OCI-LY3 (cell line): ENCODE measurements at regions not wholly inside any gene's neighbourhood (a gene's known extent, or its start where the extent isn't known, plus 50 kb on each side); places are given as distances from the start of the nearest gene placed in this dataset.

ENCODE experiments used
- H2AFZ ChIP-seq: fragments of 200-600, 300-600 bp; shearing (Covaris generic); 2 replicates; pipeline ENCODE4 v1.6.0; 2014; ENCODE audit warnings: antibody characterized with exemption, low read depth, low read length
- H3K27ac ChIP-seq: fragments of 200-600, 300-600 bp; sonication (generic); 2 replicates; pipeline ENCODE4 v1.5.1; 2014; ENCODE audit warnings: mild to moderate bottlenecking, low read length, moderate library complexity, mixed read lengths
- H3K27me3 ChIP-seq: fragments of 200-600, 300-600 bp; sonication (generic); 2 replicates; pipeline ENCODE4 v1.6.1; 2014; ENCODE audit warnings: low read depth, low read length, mixed read lengths
- H3K36me3 ChIP-seq: fragments of 200-600, 300-600 bp; sonication (generic); replicated peaks from 2 replicates; pipeline ENCODE3; 2014; ENCODE audit warnings: low read depth, low read length, mixed read lengths
- H3K4me1 ChIP-seq: fragments of 300-600, 200-600 bp; sonication (generic); 2 replicates; pipeline ENCODE4 v1.6.1; 2014; ENCODE audit warnings: low read length, mixed read lengths
- H3K4me2 ChIP-seq: fragments of 200-600, 300-600 bp; sonication (generic); 2 replicates; pipeline ENCODE4 v1.6.1; 2014; ENCODE audit warnings: low read length, mixed read lengths
- H3K4me3 ChIP-seq: fragments of 300-600, 200-600 bp; sonication (generic); 2 replicates; pipeline ENCODE4 v1.5.1; 2014; ENCODE audit warnings: antibody characterized with exemption, mild to moderate bottlenecking, low read length, moderate library complexity
- H3K79me2 ChIP-seq: fragments of 300-600, 200-600 bp; shearing (Covaris generic); 2 replicates; pipeline ENCODE4 v1.6.1; 2014; ENCODE audit warnings: mild to moderate bottlenecking, low read length, mixed read lengths
- H3K9ac ChIP-seq: fragments of 300-600, 200-600 bp; shearing (Covaris generic); 2 replicates; pipeline ENCODE4 v1.6.0; 2014; ENCODE audit warnings: mild to moderate bottlenecking, low read length, moderate library complexity
- H3K9me3 ChIP-seq: fragments of 200-600, 300-600 bp; shearing (Covaris generic); 2 replicates; pipeline ENCODE4 v1.6.1; 2014; ENCODE audit warnings: low read length, mixed read lengths; ENCODE audit not compliant: insufficient read depth
- H4K20me1 ChIP-seq: fragments of 200-600, 300-600 bp; sonication (generic); 2 replicates; pipeline ENCODE4 v1.6.1; 2016; ENCODE audit warnings: low read length, mixed read lengths; ENCODE audit not compliant: insufficient read depth
- EZH2phosphoT487 ChIP-seq: fragments of 200-600 bp; shearing (Covaris generic); IDR thresholded peaks from 2 replicates; pipeline ENCODE4 v1.6.1; 2018; ENCODE audit warnings: antibody characterized with exemption, mixed run types, low read depth
- TF ChIP-seq, protein P1 (sequence below): fragments of 200-600, 300-600 bp; sonication (generic); IDR thresholded peaks from 2 replicates; pipeline ENCODE4 v1.5.1; 2014; ENCODE audit warnings: antibody characterized with exemption, low read length, low read depth

DNA sequence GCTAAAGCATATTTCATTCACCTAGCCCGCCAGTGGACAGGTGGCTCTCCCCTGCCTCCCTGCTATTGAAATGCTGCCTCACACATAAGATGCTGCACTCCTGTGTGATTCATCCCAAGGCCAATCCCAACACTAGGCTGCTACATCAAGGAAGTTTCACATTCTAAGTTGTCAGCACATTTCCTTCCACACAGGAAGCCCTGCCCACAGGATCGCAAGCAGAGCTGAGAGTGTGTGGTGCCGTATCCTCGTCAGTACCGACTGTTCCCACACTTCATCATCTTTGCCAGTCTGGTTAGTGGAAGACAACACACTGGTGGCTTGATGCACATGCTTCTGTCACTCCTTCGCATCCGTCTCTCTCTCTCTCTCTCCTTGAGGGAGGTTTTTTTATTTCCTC, 194.3 kb upstream of the PPP2R2D start:
- Histone ChIP-seq H3K9me3 (no peaks in the 10 kb centered on the region), H3K4me3 (no peak overlapping the region), H3K27ac (no peak overlapping the region), H3K4me1 (no peaks in the 10 kb centered on the region), H3K27me3 (no peaks in the 10 kb centered on the region), H3K36me3 (no peaks in the 10 kb centered on the region), H2AFZ (no peak overlapping the region), H4K20me1 (no peaks in the 10 kb centered on the region), H3K79me2 (no peaks in the 10 kb centered on the region), H3K4me2 (no peak overlapping the region), H3K9ac (no peak overlapping the region)
- no peak for TF ChIP-seq EZH2phosphoT487
- TF ChIP-seq, protein P1, sequence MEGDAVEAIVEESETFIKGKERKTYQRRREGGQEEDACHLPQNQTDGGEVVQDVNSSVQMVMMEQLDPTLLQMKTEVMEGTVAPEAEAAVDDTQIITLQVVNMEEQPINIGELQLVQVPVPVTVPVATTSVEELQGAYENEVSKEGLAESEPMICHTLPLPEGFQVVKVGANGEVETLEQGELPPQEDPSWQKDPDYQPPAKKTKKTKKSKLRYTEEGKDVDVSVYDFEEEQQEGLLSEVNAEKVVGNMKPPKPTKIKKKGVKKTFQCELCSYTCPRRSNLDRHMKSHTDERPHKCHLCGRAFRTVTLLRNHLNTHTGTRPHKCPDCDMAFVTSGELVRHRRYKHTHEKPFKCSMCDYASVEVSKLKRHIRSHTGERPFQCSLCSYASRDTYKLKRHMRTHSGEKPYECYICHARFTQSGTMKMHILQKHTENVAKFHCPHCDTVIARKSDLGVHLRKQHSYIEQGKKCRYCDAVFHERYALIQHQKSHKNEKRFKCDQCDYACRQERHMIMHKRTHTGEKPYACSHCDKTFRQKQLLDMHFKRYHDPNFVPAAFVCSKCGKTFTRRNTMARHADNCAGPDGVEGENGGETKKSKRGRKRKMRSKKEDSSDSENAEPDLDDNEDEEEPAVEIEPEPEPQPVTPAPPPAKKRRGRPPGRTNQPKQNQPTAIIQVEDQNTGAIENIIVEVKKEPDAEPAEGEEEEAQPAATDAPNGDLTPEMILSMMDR, result no peak

DNA sequence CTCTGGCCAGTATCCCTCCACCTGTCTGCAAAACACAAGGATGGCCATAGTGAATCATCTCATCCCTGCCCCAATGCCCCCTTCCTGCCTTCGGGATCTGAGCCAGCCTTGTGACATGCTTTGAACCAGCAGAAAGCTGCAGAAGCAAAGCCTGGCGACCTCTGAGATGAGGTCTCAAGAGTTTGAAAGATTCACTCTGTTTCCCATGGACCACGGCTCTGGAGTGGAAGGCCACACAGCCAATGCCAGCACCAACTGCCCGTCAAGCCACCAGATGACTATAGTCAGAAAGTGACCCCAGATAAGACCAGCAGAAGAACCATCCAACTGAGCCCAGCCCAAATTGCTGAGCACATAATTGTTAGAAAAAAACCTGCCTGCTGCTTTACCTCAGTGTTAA, 193.9 kb upstream of the PPP2R2D start:
- Histone ChIP-seq H3K79me2 (no peaks in the 10 kb centered on the region), H3K36me3 (no peaks in the 10 kb centered on the region), H3K4me3 (no peak overlapping the region), H2AFZ (no peak overlapping the region), H3K4me1 (no peaks in the 10 kb centered on the region), H3K9me3 (no peaks in the 10 kb centered on the region), H3K27ac (no peak overlapping the region), H3K27me3 (no peaks in the 10 kb centered on the region), H4K20me1 (no peaks in the 10 kb centered on the region), H3K4me2 (no peak overlapping the region), H3K9ac (no peak overlapping the region)
- TF ChIP-seq, protein P1, result no peak
- TF ChIP-seq EZH2phosphoT487, result no peak

DNA sequence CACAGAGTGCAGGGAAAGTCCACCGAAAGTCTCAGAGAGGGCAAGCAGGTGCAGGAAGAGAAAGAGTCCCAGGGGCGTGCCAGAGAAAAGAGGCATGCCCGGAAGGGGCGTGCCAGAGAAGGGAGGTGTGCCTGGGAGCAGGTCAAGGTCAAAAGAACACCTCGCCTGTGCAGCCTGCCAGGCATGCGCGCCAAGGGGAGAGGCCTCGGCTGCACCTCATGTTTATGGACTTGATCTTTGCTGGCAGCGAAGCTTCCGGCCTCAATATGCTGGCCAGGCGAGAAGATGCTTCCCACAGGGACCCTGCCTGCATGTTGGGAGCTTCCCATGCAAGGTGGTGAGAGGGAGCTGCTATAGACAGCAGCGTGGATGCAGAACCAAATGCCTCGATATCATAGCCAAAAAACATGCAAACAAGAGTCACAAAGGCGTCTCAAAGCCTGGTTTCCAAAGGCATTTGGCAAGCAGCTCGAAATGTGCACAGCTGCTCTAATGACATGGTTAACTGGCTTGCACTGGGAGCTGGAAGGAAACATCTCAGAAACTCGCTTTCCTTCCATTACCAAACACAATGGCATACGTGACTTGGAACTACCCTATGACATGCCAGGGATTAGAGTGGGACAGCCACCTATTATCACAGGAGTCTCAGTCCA, 192.5 kb upstream of the PPP2R2D start:
- H3K79me2 ChIP-seq, result no peaks in the 10 kb centered on the region
- H3K36me3 ChIP-seq, result no peaks in the 10 kb centered on the region
- H3K4me3 ChIP-seq, result no peak overlapping the region
- no peaks in the 10 kb centered on the region for H3K4me1 ChIP-seq
- no peak overlapping the region for H3K27ac ChIP-seq
- H3K9ac ChIP-seq, result no peak overlapping the region
- H3K9me3 ChIP-seq, result no peaks in the 10 kb centered on the region
- no peak for TF ChIP-seq EZH2phosphoT487
- TF ChIP-seq, protein P1, result no peak
- H3K27me3 ChIP-seq, result no peaks in the 10 kb centered on the region
- H3K4me2 ChIP-seq, result no peak overlapping the region
- no peaks in the 10 kb centered on the region for H4K20me1 ChIP-seq
- no peak overlapping the region for H2AFZ ChIP-seq

DNA sequence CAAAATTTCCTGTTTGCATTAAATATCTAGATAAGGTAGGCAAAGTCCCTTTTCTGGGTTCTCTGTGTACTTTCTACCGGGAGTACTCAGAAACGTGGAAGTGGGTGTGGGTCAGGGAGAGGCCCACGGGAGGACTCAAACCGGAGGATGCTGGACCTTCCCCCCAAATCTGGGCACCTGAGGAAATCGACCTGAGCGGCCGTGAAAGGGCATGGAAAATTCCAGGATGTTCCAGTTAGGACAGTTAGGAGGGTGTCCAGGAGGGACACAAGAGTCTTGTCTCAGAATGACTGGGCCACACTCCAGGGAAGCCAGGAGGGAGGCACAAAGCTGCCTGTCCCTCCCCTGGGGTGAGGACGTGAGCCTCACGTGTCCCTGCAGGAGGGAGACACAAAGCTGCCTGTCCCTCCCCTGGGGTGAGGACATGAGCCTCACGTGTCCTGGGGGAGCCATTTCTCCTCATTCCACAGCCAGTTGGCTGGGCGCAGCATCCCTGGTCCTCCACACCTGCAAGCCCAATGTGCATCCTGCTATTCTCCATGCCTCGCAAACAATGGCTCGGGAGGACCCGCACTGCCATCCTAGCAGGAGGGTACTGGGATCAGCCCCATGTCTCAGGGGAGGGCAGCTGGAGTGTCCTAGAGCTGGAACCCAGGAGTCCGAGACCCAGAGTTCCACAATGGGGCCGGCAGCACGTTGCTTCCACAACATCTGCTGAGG, 190.5 kb upstream of the PPP2R2D start:
- no peak overlapping the region for H3K9ac ChIP-seq
- no peaks in the 10 kb centered on the region for H3K9me3 ChIP-seq
- no peaks in the 10 kb centered on the region for H4K20me1 ChIP-seq
- no peaks in the 10 kb centered on the region for H3K79me2 ChIP-seq
- H3K4me2 ChIP-seq, result no peak overlapping the region
- H2AFZ ChIP-seq, result no peak overlapping the region
- H3K36me3 ChIP-seq, result no peaks in the 10 kb centered on the region
- H3K27me3 ChIP-seq, result no peaks in the 10 kb centered on the region
- H3K4me3 ChIP-seq, result no peak overlapping the region
- TF ChIP-seq, protein P1, result no peak
- TF ChIP-seq EZH2phosphoT487, result no peak
- H3K4me1 ChIP-seq, result no peaks in the 10 kb centered on the region
- H3K27ac ChIP-seq, result no peak overlapping the region
